ENCODE measurements at regions not wholly inside any gene's neighbourhood (a gene's known extent, or its start where the extent isn't known, plus 50 kb on each side); places are given as distances from the start of the nearest gene placed in this dataset.

DNA sequence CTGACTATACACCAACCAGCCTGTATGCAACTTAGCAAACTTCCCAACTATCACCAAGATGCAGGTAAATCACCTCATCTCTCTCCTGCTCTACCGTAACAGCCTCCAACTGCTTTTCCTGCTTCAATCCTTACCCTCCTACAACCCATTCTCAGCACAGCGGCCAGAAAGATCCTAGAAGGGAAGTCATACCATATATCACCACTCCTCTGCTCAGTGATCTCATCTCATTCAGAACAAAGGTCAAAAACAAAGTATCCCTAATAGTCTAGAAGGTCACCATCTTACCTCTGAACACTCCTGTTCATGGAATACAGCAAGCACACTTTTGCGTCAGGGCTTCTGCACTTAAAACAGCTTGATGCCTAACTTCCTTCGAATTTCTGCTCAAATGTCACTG lies 62.2 kb upstream of the RNF38 start:
- H4K5ac ChIP-seq (ENCODE audit: low read depth, low read length): no peak overlapping the region
- H4K20me1 ChIP-seq (ENCODE audit: insufficient read depth, low read length): peaks cover 14% of the 10 kb centered on the region; the same call in 1 of the 2 replicates
- no peak overlapping the region for H3K56ac ChIP-seq (ENCODE audit: extremely low read depth, insufficient read depth, low read length)
- H3K18ac ChIP-seq (ENCODE audit: low read depth, low read length): no peak overlapping the region
- H2BK120ac ChIP-seq (ENCODE audit: low read depth, low read length): no peak overlapping the region
- dilution Hi-C loops (cut with HindIII; ENCODE audit: low sequenced_read_pairs, unreplicated experiment): no loop called here
- no peak overlapping the region for H2BK20ac ChIP-seq (ENCODE audit: low read depth, low read length)
- CTCF ChIA-PET: no interaction called here
- H2BK15ac ChIP-seq (ENCODE audit: low read depth, low read length): no peak overlapping the region
- no peak overlapping the region for H2BK5ac ChIP-seq (ENCODE audit: low read depth, low read length, poor library complexity, severe bottlenecking)
- no peak overlapping the region for H3K9ac ChIP-seq (ENCODE audit: low read depth, low read length)
- intact Hi-C loops (cut with micrococcal nuclease): no loop called here
- no peak overlapping the region for H3K27ac ChIP-seq (ENCODE audit: insufficient read depth, low read length)
- no peaks in the 10 kb centered on the region; the same call in 1 of the 2 replicates for H3K4me1 ChIP-seq (ENCODE audit: control insufficient read depth, insufficient read depth, low read length)
- POLR2A ChIA-PET (ENCODE audit: unreplicated experiment): no interaction called here
- ATAC-seq (ENCODE audit: low read depth) (no peak), DNase-seq (no peak)
- TF ChIP-seq CEBPB (IDR thresholded peaks at IDR 0.05; ENCODE audit: low read depth, low read length) (no peak), POLR2A (IDR thresholded peaks at IDR 0.05; ENCODE audit: low read depth, low read length) (no peak), MAFK (IDR thresholded peaks at IDR 0.05; ENCODE audit: low read depth, low read length) (no peak), RFX5 (IDR thresholded peaks at IDR 0.05; ENCODE audit: low read depth, low read length) (no peak), BHLHE40 (IDR thresholded peaks at IDR 0.05; ENCODE audit: low read depth, low read length) (no peak), RCOR1 (IDR thresholded peaks at IDR 0.05; ENCODE audit: insufficient replicate concordance, low read length) (no peak), MXI1 (IDR thresholded peaks at IDR 0.05; ENCODE audit: borderline replicate concordance, low read depth, low read length) (no peak), NFE2L2 (IDR thresholded peaks at IDR 0.05; ENCODE audit: low read depth, low read length) (no peak), RAD21 (IDR thresholded peaks at IDR 0.05; ENCODE audit: low read length) (no peak), SMC3 (IDR thresholded peaks at IDR 0.05; ENCODE audit: low read depth, low read length) (no peak), MAZ (IDR thresholded peaks at IDR 0.05; ENCODE audit: borderline replicate concordance, low read depth, low read length) (no peak), CHD1 (IDR thresholded peaks at IDR 0.05; ENCODE audit: low read depth, low read length) (no peak), FOS (IDR thresholded peaks at IDR 0.05; ENCODE audit: low read depth, low read length) (no peak)
- TF ChIP-seq, protein P1, sequence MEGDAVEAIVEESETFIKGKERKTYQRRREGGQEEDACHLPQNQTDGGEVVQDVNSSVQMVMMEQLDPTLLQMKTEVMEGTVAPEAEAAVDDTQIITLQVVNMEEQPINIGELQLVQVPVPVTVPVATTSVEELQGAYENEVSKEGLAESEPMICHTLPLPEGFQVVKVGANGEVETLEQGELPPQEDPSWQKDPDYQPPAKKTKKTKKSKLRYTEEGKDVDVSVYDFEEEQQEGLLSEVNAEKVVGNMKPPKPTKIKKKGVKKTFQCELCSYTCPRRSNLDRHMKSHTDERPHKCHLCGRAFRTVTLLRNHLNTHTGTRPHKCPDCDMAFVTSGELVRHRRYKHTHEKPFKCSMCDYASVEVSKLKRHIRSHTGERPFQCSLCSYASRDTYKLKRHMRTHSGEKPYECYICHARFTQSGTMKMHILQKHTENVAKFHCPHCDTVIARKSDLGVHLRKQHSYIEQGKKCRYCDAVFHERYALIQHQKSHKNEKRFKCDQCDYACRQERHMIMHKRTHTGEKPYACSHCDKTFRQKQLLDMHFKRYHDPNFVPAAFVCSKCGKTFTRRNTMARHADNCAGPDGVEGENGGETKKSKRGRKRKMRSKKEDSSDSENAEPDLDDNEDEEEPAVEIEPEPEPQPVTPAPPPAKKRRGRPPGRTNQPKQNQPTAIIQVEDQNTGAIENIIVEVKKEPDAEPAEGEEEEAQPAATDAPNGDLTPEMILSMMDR (conservative IDR thresholded peaks at IDR 0.05; ENCODE audit: low read depth, low read length): no peak
- TF ChIP-seq, protein P2, sequence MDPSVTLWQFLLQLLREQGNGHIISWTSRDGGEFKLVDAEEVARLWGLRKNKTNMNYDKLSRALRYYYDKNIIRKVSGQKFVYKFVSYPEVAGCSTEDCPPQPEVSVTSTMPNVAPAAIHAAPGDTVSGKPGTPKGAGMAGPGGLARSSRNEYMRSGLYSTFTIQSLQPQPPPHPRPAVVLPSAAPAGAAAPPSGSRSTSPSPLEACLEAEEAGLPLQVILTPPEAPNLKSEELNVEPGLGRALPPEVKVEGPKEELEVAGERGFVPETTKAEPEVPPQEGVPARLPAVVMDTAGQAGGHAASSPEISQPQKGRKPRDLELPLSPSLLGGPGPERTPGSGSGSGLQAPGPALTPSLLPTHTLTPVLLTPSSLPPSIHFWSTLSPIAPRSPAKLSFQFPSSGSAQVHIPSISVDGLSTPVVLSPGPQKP (IDR thresholded peaks at IDR 0.05; ENCODE audit: borderline replicate concordance, low read depth, low read length): no peak
- TF ChIP-seq, protein P3, sequence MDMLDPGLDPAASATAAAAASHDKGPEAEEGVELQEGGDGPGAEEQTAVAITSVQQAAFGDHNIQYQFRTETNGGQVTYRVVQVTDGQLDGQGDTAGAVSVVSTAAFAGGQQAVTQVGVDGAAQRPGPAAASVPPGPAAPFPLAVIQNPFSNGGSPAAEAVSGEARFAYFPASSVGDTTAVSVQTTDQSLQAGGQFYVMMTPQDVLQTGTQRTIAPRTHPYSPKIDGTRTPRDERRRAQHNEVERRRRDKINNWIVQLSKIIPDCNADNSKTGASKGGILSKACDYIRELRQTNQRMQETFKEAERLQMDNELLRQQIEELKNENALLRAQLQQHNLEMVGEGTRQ (IDR thresholded peaks at IDR 0.05; ENCODE audit: low read depth, low read length): no peak
- in situ Hi-C loops (cut with MboI; ENCODE audit: low sequenced_read_pairs): no loop called here
- no peak overlapping the region for H2AFZ ChIP-seq (replicated peaks; ENCODE audit: low read length, poor library complexity)
- H4K8ac ChIP-seq (ENCODE audit: low read depth in 2 of 2, low read length in 2 of 2): no peak overlapping the region
- no peak overlapping the region for H3K4me2 ChIP-seq (ENCODE audit: low read depth, low read length)
- no peak overlapping the region for H4K91ac ChIP-seq (ENCODE audit: insufficient read depth, low read depth, low read length)
- no peak overlapping the region for H2AK9ac ChIP-seq (replicated peaks; ENCODE audit: low read depth, low read length, poor library complexity)
- H3K4me3 ChIP-seq (ENCODE audit: insufficient read depth, low read depth, low read length): no peak overlapping the region
- H3K9me1 ChIP-seq (ENCODE audit: insufficient read depth, low read length): peaks cover 5% of the 10 kb centered on the region; the same call in 1 of the 2 replicates
- BruUV-seq (replicated peaks): no TSS peak
- H3K27me3 ChIP-seq (ENCODE audit: control insufficient read depth, insufficient read depth, low read length): no peaks in the 10 kb centered on the region
- peaks cover 8 to 52% of the 10 kb centered on the region in 2 experiments for H3K79me1 ChIP-seq (ENCODE audit: low read depth in 1 of 2, low read length in 2 of 2)
- no peak overlapping the region for H2AK5ac ChIP-seq (ENCODE audit: low read depth, low read length)
- H3K36me3 ChIP-seq (ENCODE audit: control insufficient read depth, insufficient read depth, low read length): peaks cover 2% of the 10 kb centered on the region; the same call in 1 of the 2 replicates
- no peak overlapping the region for H3K4ac ChIP-seq (ENCODE audit: low read depth, low read length)
- no peak overlapping the region for H3K14ac ChIP-seq (replicated peaks; ENCODE audit: low read depth, low read length)
- peak overlapping the region; percentile 31; the same call in 1 of the 2 replicates for H3K23ac ChIP-seq (ENCODE audit: low read depth, low read length)
- 90% methylated on average over 3 of the region's 4 CpGs; no CpG with 5 or more reads in 1 of the 2 experiments for WGBS, 2 experiments (ENCODE audit: extremely low coverage in 2 of 2, insufficient read length in 1 of 2)
- no peaks in the 10 kb centered on the region for H3K9me3 ChIP-seq (ENCODE audit: control insufficient read depth, insufficient read depth, low read length)

All from IMR-90 (cell line).